VCaP (cell line): ENCODE measurements at regions not wholly inside any gene's neighbourhood (a gene's known extent, or its start where the extent isn't known, plus 50 kb on each side); places are given as distances from the start of the nearest gene placed in this dataset.

Experiments used
- H3K27ac ChIP-seq: fragments of 450-650 bp; 2 replicates; pipeline ENCODE4 v1.5.1; 2017
- TF ChIP-seq, protein P1 (sequence below): fragments of 450-650 bp; conservative IDR thresholded peaks from 2 replicates; pipeline ENCODE4 v1.5.1; 2017; ENCODE audit warnings: mild to moderate bottlenecking, moderate library complexity

DNA sequence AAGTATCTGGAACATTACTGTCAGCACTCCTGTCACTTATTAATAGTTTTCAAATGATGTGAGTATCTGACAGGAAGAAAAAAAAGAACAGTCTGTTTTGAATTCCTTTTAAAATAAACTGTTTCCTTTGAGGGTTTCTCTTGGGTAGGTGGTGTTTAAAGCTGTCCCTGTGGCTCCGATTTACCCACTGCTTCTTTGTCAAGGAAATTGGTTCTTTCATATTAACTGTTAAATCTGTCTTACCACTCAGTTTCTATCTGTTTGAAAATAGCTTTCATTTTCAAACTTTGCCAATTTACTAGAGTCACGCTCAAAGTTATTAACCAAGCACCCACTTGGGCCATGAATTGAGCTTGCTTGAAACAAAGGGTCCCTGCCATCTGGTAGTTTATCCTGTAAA, 614.6 kb upstream of the NXPH2 start:
- H3K27ac ChIP-seq, result no peak overlapping the region
- TF ChIP-seq, protein P1, sequence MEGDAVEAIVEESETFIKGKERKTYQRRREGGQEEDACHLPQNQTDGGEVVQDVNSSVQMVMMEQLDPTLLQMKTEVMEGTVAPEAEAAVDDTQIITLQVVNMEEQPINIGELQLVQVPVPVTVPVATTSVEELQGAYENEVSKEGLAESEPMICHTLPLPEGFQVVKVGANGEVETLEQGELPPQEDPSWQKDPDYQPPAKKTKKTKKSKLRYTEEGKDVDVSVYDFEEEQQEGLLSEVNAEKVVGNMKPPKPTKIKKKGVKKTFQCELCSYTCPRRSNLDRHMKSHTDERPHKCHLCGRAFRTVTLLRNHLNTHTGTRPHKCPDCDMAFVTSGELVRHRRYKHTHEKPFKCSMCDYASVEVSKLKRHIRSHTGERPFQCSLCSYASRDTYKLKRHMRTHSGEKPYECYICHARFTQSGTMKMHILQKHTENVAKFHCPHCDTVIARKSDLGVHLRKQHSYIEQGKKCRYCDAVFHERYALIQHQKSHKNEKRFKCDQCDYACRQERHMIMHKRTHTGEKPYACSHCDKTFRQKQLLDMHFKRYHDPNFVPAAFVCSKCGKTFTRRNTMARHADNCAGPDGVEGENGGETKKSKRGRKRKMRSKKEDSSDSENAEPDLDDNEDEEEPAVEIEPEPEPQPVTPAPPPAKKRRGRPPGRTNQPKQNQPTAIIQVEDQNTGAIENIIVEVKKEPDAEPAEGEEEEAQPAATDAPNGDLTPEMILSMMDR, result no peak

DNA sequence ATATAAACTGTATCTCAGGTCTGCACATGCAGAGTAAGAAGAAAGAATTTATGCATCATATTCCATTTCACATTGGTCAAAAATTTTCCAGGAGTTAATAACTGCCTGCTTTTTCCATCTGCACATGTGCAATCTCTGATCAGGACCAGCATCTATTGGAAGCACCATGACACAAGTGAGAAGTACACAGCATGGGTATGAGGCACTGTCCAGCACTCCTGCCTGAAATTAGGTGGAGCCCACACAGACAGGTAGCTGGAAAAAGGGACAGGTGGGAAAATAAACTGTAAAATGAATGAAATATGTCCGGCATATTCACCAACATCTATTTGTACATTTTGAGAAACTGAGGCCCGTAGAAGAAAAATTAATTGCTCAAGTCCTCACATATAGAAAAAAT, 609.2 kb upstream of the NXPH2 start:
- no peak overlapping the region for H3K27ac ChIP-seq
- TF ChIP-seq, protein P1, result no peak

DNA sequence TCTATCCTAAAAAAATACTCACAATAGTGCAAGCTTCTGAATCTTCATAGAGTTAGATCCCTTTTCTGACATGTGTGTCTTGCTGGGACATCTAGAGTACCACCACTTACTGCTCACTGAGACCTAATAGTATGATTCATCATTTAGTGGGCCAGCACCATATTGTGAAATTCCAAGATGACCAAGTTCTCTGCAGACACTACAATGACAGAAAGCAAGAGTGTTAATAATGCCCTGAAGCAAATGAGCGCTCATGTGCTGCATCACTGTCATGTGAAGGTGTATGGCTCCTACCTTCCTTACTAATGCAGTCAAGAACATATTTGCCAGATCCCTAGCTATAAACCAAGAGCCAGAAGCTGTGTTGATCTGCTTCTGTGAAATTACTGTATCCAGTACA, 606.2 kb upstream of the NXPH2 start:
- TF ChIP-seq, protein P1, result no peak
- H3K27ac ChIP-seq, result no peak overlapping the region

DNA sequence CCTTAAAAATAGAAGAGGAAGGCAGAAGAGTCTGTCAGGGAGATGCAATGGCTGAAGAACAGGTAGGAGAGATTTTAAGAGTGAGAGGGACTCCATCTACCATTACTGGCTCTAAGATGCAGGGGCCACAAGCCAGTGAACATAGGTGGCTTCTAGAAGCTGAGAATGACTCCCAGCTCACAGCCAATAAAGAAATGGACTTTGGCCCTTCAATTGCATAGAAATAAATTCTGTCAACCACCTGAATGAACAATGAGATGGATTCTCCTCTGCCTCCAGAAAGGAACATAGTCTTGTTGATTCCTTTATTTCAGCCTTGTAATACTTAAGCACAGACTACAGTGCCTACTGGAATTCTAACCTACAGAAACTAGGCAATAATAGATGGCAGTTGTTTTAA, 603.3 kb upstream of the NXPH2 start:
- TF ChIP-seq, protein P1, result no peak

DNA sequence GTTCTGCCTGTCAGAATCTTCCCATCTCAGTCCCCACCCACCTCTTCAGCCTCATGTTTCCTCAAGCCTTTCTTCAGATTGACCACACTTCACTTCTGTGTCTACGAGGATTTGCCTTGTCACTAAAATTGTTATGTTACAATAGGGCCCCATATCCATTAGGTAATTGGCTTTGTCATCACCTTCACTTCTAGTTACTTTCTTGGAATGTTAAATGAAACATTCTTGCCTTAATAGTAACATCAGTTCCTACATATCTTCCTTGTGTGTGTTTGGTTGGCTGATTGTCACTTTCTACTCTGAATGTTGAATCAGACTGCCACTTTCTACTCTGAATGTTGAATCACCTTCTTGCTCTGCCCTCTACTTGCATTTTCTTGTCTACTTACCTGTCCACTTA, 599.9 kb upstream of the NXPH2 start:
- H3K27ac ChIP-seq, result no peak overlapping the region
- TF ChIP-seq, protein P1, result no peak

More for the DNA sequence above, 603.3 kb upstream of the NXPH2 start:
- no peak overlapping the region for H3K27ac ChIP-seq

DNA sequence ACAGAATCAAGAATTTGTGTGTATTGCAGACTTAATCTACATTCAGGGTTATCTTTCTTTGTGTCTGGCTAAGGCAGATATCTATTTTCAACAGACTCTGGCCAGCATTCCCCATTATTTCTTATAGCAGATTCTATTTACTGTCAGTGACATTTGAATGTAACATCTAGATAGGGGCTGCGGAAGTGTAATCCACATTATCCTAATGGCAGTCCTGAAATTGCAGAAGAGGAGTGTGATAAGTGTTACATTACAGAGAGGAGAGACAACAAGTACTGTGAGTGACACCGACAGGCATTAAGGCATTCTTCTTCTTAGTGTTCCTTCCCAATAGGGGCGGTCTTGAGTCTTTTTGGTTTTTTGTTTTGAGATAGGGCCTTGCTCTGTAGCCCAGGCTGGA, 598.2 kb upstream of the NXPH2 start:
- no peak overlapping the region for H3K27ac ChIP-seq
- TF ChIP-seq, protein P1, result no peak

DNA sequence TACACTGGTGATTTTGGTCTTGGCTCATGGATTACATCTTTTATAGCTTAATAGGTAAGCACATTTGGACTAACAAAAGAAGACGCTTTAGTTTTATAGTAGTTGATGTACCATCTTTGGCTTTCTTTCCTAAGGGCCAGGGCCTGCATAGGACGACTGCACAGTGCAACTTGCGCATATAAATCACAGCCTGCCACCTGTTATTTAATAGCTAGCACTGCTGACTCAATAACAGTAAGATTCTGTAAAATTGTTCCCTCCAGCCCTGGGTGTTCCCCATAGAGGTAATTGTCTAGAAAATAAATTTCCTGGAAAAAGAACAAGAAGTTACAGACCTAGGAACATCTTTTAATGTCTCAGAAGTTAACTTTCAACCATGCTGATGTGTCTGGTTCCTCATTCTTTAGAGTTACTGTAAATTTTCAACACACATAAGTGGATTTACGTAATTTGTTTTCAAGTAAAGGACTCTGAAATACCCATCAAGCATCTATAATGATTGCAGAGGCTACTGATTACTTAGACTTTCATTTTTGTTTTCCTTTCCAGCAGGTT, 594.2 kb upstream of the NXPH2 start:
- H3K27ac ChIP-seq, result no peak overlapping the region
- TF ChIP-seq, protein P1, result no peak
